Body of pancreas (tissue), 4 donors: ENCODE measurements at regions not wholly inside any gene's neighbourhood (a gene's known extent, or its start where the extent isn't known, plus 50 kb on each side); places are given as distances from the start of the nearest gene placed in this dataset.

Source experiments
- CTCF ChIP-seq, 7 experiments: fragments of 450-650 bp in 4 of 7; fragments of 200-600 bp in 3 of 7; sonication (generic) in 3 of 7; IDR thresholded peaks; one replicate each; pipeline ENCODE4 v1.5.1; 2016 to 2019; ENCODE audit warnings: antibody characterized with exemption in 7 of 7
- POLR2A ChIP-seq, 3 donors: fragments of 450-650 bp; IDR thresholded peaks; one replicate each; pipeline ENCODE4 v1.6.1; 2016; ENCODE audit warnings: antibody characterized with exemption in 3 of 3, mild to moderate bottlenecking in 2 of 3

GRCh38 chr14:83583201-83583600 lies 1946.7 kb upstream of the FLRT2 start:
- TF ChIP-seq CTCF (IDR thresholded peaks at IDR 0.05) (no peak), POLR2A (IDR thresholded peaks at IDR 0.05) (no peak)
